PC-3 (cell line): ENCODE measurements at regions not wholly inside any gene's neighbourhood (a gene's known extent, or its start where the extent isn't known, plus 50 kb on each side); places are given as distances from the start of the nearest gene placed in this dataset.

ENCODE experiments used
- CTCF ChIP-seq: fragments of 300-600 bp; sonication (generic); conservative IDR thresholded peaks from 2 replicates; pipeline ENCODE4 v1.5.1; 2017; ENCODE audit warnings: antibody characterized with exemption, low read depth, mild to moderate bottlenecking, low read length
- EZH2 ChIP-seq: fragments of 300-600 bp; sonication (generic); IDR thresholded peaks from one replicate; pipeline ENCODE4 v1.6.1; 2017; ENCODE audit warnings: antibody characterized with exemption, mild to moderate bottlenecking, low read length; ENCODE audit not compliant: unreplicated experiment
- EZH2phosphoT487 ChIP-seq: fragments of 300-600 bp; sonication (generic); IDR thresholded peaks from 2 replicates; pipeline ENCODE4 v1.6.1; 2018; ENCODE audit warnings: mild to moderate bottlenecking, antibody characterized with exemption, low read length, borderline replicate concordance

GRCh38 chr5:98308231-98308630 is 465.2 kb upstream of the RGMB start:
- TF ChIP-seq CTCF (no peak), EZH2phosphoT487 (no peak), EZH2 (no peak)
